Vagina (tissue), 2 donors: ENCODE measurements at regions not wholly inside any gene's neighbourhood (a gene's known extent, or its start where the extent isn't known, plus 50 kb on each side); places are given as distances from the start of the nearest gene placed in this dataset.

ENCODE experiments used
- DNase-seq, 2 donors: peaks; one replicate each; pipeline ENCODE4 v3.0.0-alpha.2; 2017; ENCODE audit errors: extremely low spot score in 2 of 2
- H3K27ac ChIP-seq: fragments of 200-600 bp; sonication (generic); one replicate; pipeline ENCODE4 v1.5.1; 2019
- H3K27me3 ChIP-seq: fragments of 200-600 bp; sonication (generic); one replicate; pipeline ENCODE4 v1.5.1; 2019
- H3K36me3 ChIP-seq, 2 donors: fragments of 200-600 bp; sonication (generic); one replicate each; pipeline ENCODE4 v1.5.1; 2017 to 2019
- H3K4me1 ChIP-seq: fragments of 200-600 bp; sonication (generic); one replicate; pipeline ENCODE4 v1.5.1; 2019
- H3K4me3 ChIP-seq, 2 donors: fragments of 200-600 bp; sonication (generic); 1 replicate in 1 of 2; 2 replicates in 1 of 2; pipeline ENCODE4 v1.5.1; 2016 to 2019
- H3K9me3 ChIP-seq: fragments of 200-600 bp; sonication (generic); one replicate; pipeline ENCODE4 v1.5.1; 2019
- CTCF ChIP-seq, 3 experiments: fragments of 450-650 bp in 2 of 3; fragments of 200-600 bp in 1 of 3; sonication (generic) in 1 of 3; IDR thresholded peaks; one replicate each; pipeline ENCODE4 v1.5.1; 2017 to 2019; ENCODE audit warnings: antibody characterized with exemption in 3 of 3, mild to moderate bottlenecking in 2 of 3, moderate library complexity in 2 of 3
- POLR2A ChIP-seq, 2 donors: fragments of 450-650 bp; IDR thresholded peaks; one replicate each; pipeline ENCODE4 v1.6.1; 2017; ENCODE audit warnings: antibody characterized with exemption in 2 of 2, mild to moderate bottlenecking in 2 of 2, moderate library complexity in 2 of 2
- POLR2AphosphoS5 ChIP-seq, 2 donors: sonication (generic); formaldehyde crosslinking; IDR thresholded peaks; one replicate each; pipeline ENCODE4 v1.9.0; 2017; ENCODE audit warnings: antibody characterized with exemption in 2 of 2, mild to moderate bottlenecking in 2 of 2, low read depth in 1 of 2; ENCODE audit not compliant: insufficient read depth in 1 of 2
- intact Hi-C: fragments of 100-400 bp; cut with DNase I; formaldehyde crosslinking; loops from one replicate; pipeline ENCODE4 v1.15.1; 2023

GRCh38 chr2:145265244-145265643, 745.3 kb upstream of the ZEB2 start:
- H3K4me3 ChIP-seq, result no peak overlapping the region
- no peaks in the 10 kb centered on the region for H3K36me3 ChIP-seq
- no peak overlapping the region for H3K27ac ChIP-seq
- H3K4me1 ChIP-seq, result no peaks in the 10 kb centered on the region
- intact Hi-C loops, result no loop called here
- no peak for TF ChIP-seq POLR2A (IDR thresholded peaks at IDR 0.05)
- TF ChIP-seq CTCF (IDR thresholded peaks at IDR 0.05), result no peak
- no peak for TF ChIP-seq POLR2AphosphoS5 (IDR thresholded peaks at IDR 0.05; ENCODE audit: insufficient read depth in 1 of 2, low read depth in 1 of 2)
- no peak for DNase-seq
- no peaks in the 10 kb centered on the region for H3K9me3 ChIP-seq
- no peaks in the 10 kb centered on the region for H3K27me3 ChIP-seq

- no peaks in the 10 kb centered on the region for H3K27me3 ChIP-seq
- DNase-seq, result no peak
- H3K27ac ChIP-seq, result no peak overlapping the region
- intact Hi-C loops, result no loop called here
- no peak for TF ChIP-seq POLR2A (IDR thresholded peaks at IDR 0.05)
- no peak for TF ChIP-seq CTCF (IDR thresholded peaks at IDR 0.05)
- TF ChIP-seq POLR2AphosphoS5 (IDR thresholded peaks at IDR 0.05; ENCODE audit: insufficient read depth in 1 of 2, low read depth in 1 of 2), result no peak
- H3K36me3 ChIP-seq, result no peaks in the 10 kb centered on the region
- H3K4me3 ChIP-seq, result no peak overlapping the region
- H3K4me1 ChIP-seq, result no peaks in the 10 kb centered on the region
- no peaks in the 10 kb centered on the region for H3K9me3 ChIP-seq
Observed at GRCh38 chr2:145260674-145261073, 740.8 kb upstream of the ZEB2 start.

- no peak for TF ChIP-seq POLR2AphosphoS5 (IDR thresholded peaks at IDR 0.05; ENCODE audit: insufficient read depth in 1 of 2, low read depth in 1 of 2)
- TF ChIP-seq POLR2A (IDR thresholded peaks at IDR 0.05), result no peak
- TF ChIP-seq CTCF (IDR thresholded peaks at IDR 0.05), result no peak
- Histone ChIP-seq H3K4me1 (no peaks in the 10 kb centered on the region), H3K4me3 (no peak overlapping the region), H3K27me3 (no peaks in the 10 kb centered on the region), H3K36me3 (no peaks in the 10 kb centered on the region), H3K9me3 (no peaks in the 10 kb centered on the region), H3K27ac (no peak overlapping the region)
- DNase-seq, result no peak
- intact Hi-C loops, result no loop called here
Observed at GRCh38 chr2:145260081-145260480, 740.2 kb upstream of the ZEB2 start.

- Histone ChIP-seq H3K27ac (no peak overlapping the region), H3K27me3 (no peaks in the 10 kb centered on the region), H3K9me3 (no peaks in the 10 kb centered on the region), H3K4me3 (no peak overlapping the region), H3K36me3 (no peaks in the 10 kb centered on the region), H3K4me1 (no peaks in the 10 kb centered on the region)
- intact Hi-C loops, result no loop called here
- TF ChIP-seq POLR2AphosphoS5 (IDR thresholded peaks at IDR 0.05; ENCODE audit: insufficient read depth in 1 of 2, low read depth in 1 of 2) (no peak), POLR2A (IDR thresholded peaks at IDR 0.05) (no peak), CTCF (IDR thresholded peaks at IDR 0.05) (no peak)
- DNase-seq, result no peak
Observed at GRCh38 chr2:145258903-145259579, 739.1 kb upstream of the ZEB2 start.

GRCh38 chr2:145257931-145258330, 738.0 kb upstream of the ZEB2 start:
- no peak for DNase-seq
- intact Hi-C loops, result no loop called here
- no peaks in the 10 kb centered on the region for H3K36me3 ChIP-seq

More at GRCh38 chr2:145257931-145258330, 738.0 kb upstream of the ZEB2 start:
- no peak overlapping the region for H3K4me3 ChIP-seq
- H3K27me3 ChIP-seq, result no peaks in the 10 kb centered on the region
- H3K4me1 ChIP-seq, result no peaks in the 10 kb centered on the region
- H3K9me3 ChIP-seq, result no peaks in the 10 kb centered on the region
- no peak for TF ChIP-seq POLR2A (IDR thresholded peaks at IDR 0.05)
- no peak for TF ChIP-seq POLR2AphosphoS5 (IDR thresholded peaks at IDR 0.05; ENCODE audit: insufficient read depth in 1 of 2, low read depth in 1 of 2)
- TF ChIP-seq CTCF (IDR thresholded peaks at IDR 0.05), result no peak
- no peak overlapping the region for H3K27ac ChIP-seq
